Trophoblast cell (in vitro differentiated cells and primary cell): ENCODE measurements at regions not wholly inside any gene's neighbourhood (a gene's known extent, or its start where the extent isn't known, plus 50 kb on each side); places are given as distances from the start of the nearest gene placed in this dataset.

Experiments used
- DNase-seq, 2 donors: peaks; one replicate each; pipeline ENCODE4 v3.0.0-alpha.2; 2016
- H2AFZ ChIP-seq: 2 replicates; pipeline ENCODE4 v1.6.1; 2013; ENCODE audit warnings: low read length, moderate library complexity, mild to moderate bottlenecking; ENCODE audit not compliant: insufficient read depth, poor library complexity
- H2AK5ac ChIP-seq: 2 replicates; pipeline ENCODE4 v1.6.1; 2013; ENCODE audit warnings: mild to moderate bottlenecking, low read length
- H2BK120ac ChIP-seq: 2 replicates; pipeline ENCODE4 v1.6.1; 2013; ENCODE audit warnings: low read length, mild to moderate bottlenecking, moderate library complexity; ENCODE audit not compliant: insufficient read depth, poor library complexity
- H2BK12ac ChIP-seq: 2 replicates; pipeline ENCODE4 v1.6.1; 2013; ENCODE audit warnings: mild to moderate bottlenecking, low read length, moderate library complexity
- H2BK5ac ChIP-seq: 2 replicates; pipeline ENCODE4 v1.6.1; 2013; ENCODE audit warnings: low read length, low read depth, moderate library complexity, mild to moderate bottlenecking; ENCODE audit not compliant: poor library complexity
- H3K14ac ChIP-seq: 2 replicates; pipeline ENCODE4 v1.6.1; 2013; ENCODE audit warnings: mild to moderate bottlenecking, low read length
- H3K18ac ChIP-seq: 2 replicates; pipeline ENCODE4 v1.6.1; 2013; ENCODE audit warnings: mild to moderate bottlenecking, low read length
- H3K23ac ChIP-seq: 2 replicates; pipeline ENCODE4 v1.6.1; 2013; ENCODE audit warnings: low read length
- H3K27ac ChIP-seq: 2 replicates; pipeline ENCODE4 v1.5.1; 2013; ENCODE audit warnings: low read depth, mild to moderate bottlenecking, inconsistent platforms, low read length, moderate library complexity
- H3K27me3 ChIP-seq: 2 replicates; pipeline ENCODE4 v1.6.1; 2013; ENCODE audit warnings: inconsistent platforms, mild to moderate bottlenecking, low read length, moderate library complexity; ENCODE audit not compliant: insufficient read depth
- H3K36me3 ChIP-seq, 2 experiments: 1 replicate in 1 of 2; 2 replicates in 1 of 2; pipeline ENCODE4 v1.6.1; 2013; ENCODE audit warnings: low read length in 2 of 2, mild to moderate bottlenecking in 2 of 2, moderate library complexity in 1 of 2; ENCODE audit not compliant: insufficient read depth in 2 of 2, control insufficient read depth in 1 of 2
- H3K4ac ChIP-seq: 2 replicates; pipeline ENCODE4 v1.6.1; 2013; ENCODE audit warnings: low read depth, mild to moderate bottlenecking, low read length, moderate library complexity
- H3K4me1 ChIP-seq, 2 experiments: 1 replicate in 1 of 2; 2 replicates in 1 of 2; pipeline ENCODE4 v1.6.1; 2013; ENCODE audit warnings: low read length in 2 of 2, mild to moderate bottlenecking in 2 of 2, moderate library complexity in 1 of 2; ENCODE audit not compliant: insufficient read depth in 2 of 2, control insufficient read depth in 1 of 2
- H3K4me2 ChIP-seq: 2 replicates; pipeline ENCODE4 v1.6.1; 2013; ENCODE audit warnings: inconsistent platforms, mild to moderate bottlenecking, low read length, moderate library complexity
- H3K4me3 ChIP-seq: 2 replicates; pipeline ENCODE4 v1.5.1; 2013; ENCODE audit warnings: mild to moderate bottlenecking, low read depth, low read length, inconsistent platforms
- H3K79me1 ChIP-seq: one replicate; pipeline ENCODE4 v1.6.1; 2013; ENCODE audit warnings: low read length
- H3K79me2 ChIP-seq: 2 replicates; pipeline ENCODE4 v1.6.1; 2013; ENCODE audit warnings: low read length, mild to moderate bottlenecking; ENCODE audit not compliant: control insufficient read depth, insufficient read depth, poor library complexity
- H3K9ac ChIP-seq: 2 replicates; pipeline ENCODE4 v1.6.1; 2013; ENCODE audit warnings: mild to moderate bottlenecking, low read length
- H3K9me3 ChIP-seq: 2 replicates; pipeline ENCODE4 v1.6.1; 2013; ENCODE audit warnings: low read depth, mild to moderate bottlenecking, control low read depth, inconsistent platforms, low read length; ENCODE audit not compliant: insufficient read depth
- H4K12ac ChIP-seq: 2 replicates; pipeline ENCODE4 v1.6.1; 2013; ENCODE audit warnings: low read depth, mild to moderate bottlenecking, low read length, moderate library complexity
- H4K8ac ChIP-seq: 2 replicates; pipeline ENCODE4 v1.6.1; 2013; ENCODE audit warnings: low read depth, mild to moderate bottlenecking, low read length, moderate library complexity
- H4K91ac ChIP-seq: one replicate; pipeline ENCODE4 v1.6.1; 2013; ENCODE audit warnings: low read depth, mild to moderate bottlenecking, low read length, moderate library complexity
- WGBS: extraction: QIAGEN DNeasy Blood & Tissue Kit; methylation state at CpG from one replicate; pipeline ENCODE4 v1.1.7; 2013; ENCODE audit warnings: missing lambda C conversion rate; ENCODE audit not compliant: insufficient read length, insufficient coverage; ENCODE audit errors: extremely low coverage; 5-methylcytosine and 5-hydroxymethylcytosine counted together

DNA sequence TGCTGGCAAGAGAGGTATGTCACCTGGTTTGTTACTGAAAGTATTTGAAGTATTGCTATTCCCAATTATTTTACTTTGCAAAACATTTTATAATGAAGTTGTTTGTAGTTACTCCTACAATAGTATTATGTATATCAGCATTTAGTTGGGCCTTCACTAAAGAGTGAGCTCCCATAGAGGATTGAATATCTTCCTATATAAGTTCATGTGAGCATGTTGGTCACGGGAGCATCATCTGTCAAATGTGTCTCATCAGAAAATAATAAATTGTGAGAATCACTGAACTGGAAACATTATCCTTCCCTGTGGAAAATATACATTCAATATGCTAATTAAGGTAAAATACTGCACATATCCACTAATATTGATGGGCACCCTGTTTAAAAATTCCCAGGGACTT, 360.1 kb upstream of the ADGRL3 start:
- H3K4ac ChIP-seq, result no peak overlapping the region
- H3K27ac ChIP-seq, result no peak overlapping the region
- no peak overlapping the region for H3K4me3 ChIP-seq
- no peak overlapping the region for H3K14ac ChIP-seq
- no peak overlapping the region for H2AFZ ChIP-seq
- no peaks in the 10 kb centered on the region for H3K9me3 ChIP-seq
- no peak overlapping the region for H2BK5ac ChIP-seq
- no peak overlapping the region for H2BK120ac ChIP-seq
- no peak overlapping the region for H3K23ac ChIP-seq
- no peaks in the 10 kb centered on the region for H3K79me1 ChIP-seq
- H3K27me3 ChIP-seq, result no peaks in the 10 kb centered on the region
- no peak overlapping the region for H4K8ac ChIP-seq
- DNase-seq, result no peak
- H4K12ac ChIP-seq, result no peak overlapping the region
- no peaks in the 10 kb centered on the region for H3K79me2 ChIP-seq
- no peak overlapping the region for H3K18ac ChIP-seq
- no peak overlapping the region for H3K9ac ChIP-seq
- H2AK5ac ChIP-seq, result no peak overlapping the region
- no CpG with 5 or more reads among the region's 1 CpG for WGBS
- H3K4me1 ChIP-seq, result no peaks in the 10 kb centered on the region
- H4K91ac ChIP-seq, result no peak overlapping the region
- no peak overlapping the region for H3K4me2 ChIP-seq
- H2BK12ac ChIP-seq, result no peak overlapping the region
- no peaks in the 10 kb centered on the region for H3K36me3 ChIP-seq

DNA sequence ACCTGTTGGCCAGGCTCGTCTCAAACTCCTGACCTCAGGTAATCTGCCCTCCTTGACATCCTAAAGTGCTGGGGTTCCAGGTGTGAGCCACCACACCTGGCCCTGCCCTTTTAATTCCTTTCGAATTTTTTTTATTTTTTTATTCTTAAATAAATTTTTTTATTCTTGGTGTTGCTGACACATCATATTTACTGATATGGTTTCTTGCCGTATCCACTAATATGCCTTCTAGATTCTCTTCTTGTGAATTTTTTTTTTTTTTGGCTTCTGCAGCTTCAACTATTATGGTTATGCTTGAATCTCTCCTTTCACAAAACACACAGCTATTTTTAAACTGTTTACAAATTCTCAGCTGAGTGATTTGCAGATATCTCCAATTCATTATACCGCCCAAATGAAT, 353.4 kb upstream of the ADGRL3 start:
- Histone ChIP-seq H3K23ac (no peak overlapping the region), H4K8ac (no peak overlapping the region), H3K27me3 (no peaks in the 10 kb centered on the region), H2BK12ac (no peak overlapping the region), H3K14ac (no peak overlapping the region), H3K9me3 (no peaks in the 10 kb centered on the region), H4K91ac (no peak overlapping the region), H3K4me2 (no peak overlapping the region), H3K36me3 (no peaks in the 10 kb centered on the region), H2BK5ac (no peak overlapping the region), H3K27ac (no peak overlapping the region), H2AFZ (no peak overlapping the region), H3K79me2 (no peaks in the 10 kb centered on the region), H4K12ac (no peak overlapping the region), H3K4me3 (no peak overlapping the region), H3K18ac (no peak overlapping the region), H2BK120ac (no peak overlapping the region), H3K4me1 (no peaks in the 10 kb centered on the region), H3K79me1 (no peaks in the 10 kb centered on the region), H3K4ac (no peak overlapping the region), H3K9ac (no peak overlapping the region), H2AK5ac (no peak overlapping the region)
- WGBS, result no CpG with 5 or more reads among the region's 4 CpGs
- DNase-seq, result no peak

DNA sequence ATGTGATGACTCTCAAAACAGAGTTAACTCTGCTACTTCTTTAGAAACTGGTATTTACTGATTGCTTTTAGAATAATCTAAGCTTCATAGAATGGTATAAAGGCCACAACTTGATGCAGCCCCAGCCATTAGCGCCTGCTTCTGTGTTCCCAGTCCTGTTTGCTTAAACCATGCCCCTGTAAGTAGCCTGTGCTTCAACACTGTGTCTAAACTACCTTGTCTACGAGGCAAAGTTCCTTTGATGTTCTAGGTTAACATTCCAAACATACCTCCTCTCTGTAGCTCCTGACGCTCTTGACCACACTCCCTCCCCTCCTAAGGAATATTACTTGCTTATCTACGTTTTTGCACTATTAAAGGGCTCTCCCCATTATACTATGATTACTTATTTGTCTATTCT, 352.5 kb upstream of the ADGRL3 start:
- Histone ChIP-seq H2BK120ac (no peak overlapping the region), H3K23ac (no peak overlapping the region), H2BK5ac (no peak overlapping the region), H2BK12ac (no peak overlapping the region), H3K27me3 (no peaks in the 10 kb centered on the region), H3K4me3 (no peak overlapping the region), H3K4me2 (no peak overlapping the region), H4K8ac (no peak overlapping the region), H3K18ac (no peak overlapping the region), H4K91ac (no peak overlapping the region), H3K9me3 (no peaks in the 10 kb centered on the region), H2AFZ (no peak overlapping the region), H3K27ac (no peak overlapping the region), H2AK5ac (no peak overlapping the region), H3K4me1 (no peaks in the 10 kb centered on the region), H4K12ac (no peak overlapping the region), H3K79me1 (no peaks in the 10 kb centered on the region), H3K79me2 (no peaks in the 10 kb centered on the region), H3K36me3 (no peaks in the 10 kb centered on the region), H3K9ac (no peak overlapping the region), H3K14ac (no peak overlapping the region), H3K4ac (no peak overlapping the region)
- no CpG with 5 or more reads among the region's 4 CpGs for WGBS
- DNase-seq, result no peak

DNA sequence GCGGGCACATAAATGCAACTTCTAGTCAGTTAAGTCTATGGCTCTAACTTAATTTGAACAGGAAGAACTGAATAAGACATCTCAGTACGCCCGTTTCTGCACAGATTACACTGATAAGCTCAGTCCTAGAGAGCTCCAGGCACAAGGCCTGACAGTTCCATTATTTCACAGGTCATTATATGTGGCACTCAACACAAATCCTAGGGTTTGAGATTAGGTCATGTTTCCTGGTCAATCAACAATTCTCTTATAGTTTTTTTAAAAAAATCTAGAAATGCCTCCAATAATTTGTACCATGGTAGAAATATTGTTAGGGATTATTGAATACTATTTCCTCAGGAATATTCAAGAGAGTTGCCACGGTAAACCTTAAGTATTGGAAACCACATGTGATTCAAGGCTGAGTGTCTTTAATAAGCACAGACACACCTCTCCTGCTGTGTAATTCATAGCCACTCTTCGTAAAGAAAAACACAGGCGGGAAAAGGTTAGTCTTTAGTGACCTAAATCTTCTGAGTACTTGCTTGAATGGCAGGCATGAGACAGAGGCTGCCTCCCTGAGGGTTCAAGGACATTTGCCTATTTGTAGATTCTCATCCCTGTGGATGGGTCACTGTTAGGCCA, 342.9 kb upstream of the ADGRL3 start:
- H4K12ac ChIP-seq, result no peak overlapping the region
- no peaks in the 10 kb centered on the region for H3K27me3 ChIP-seq
- H4K8ac ChIP-seq, result no peak overlapping the region
- H3K79me1 ChIP-seq, result no peaks in the 10 kb centered on the region
- H3K9me3 ChIP-seq, result no peaks in the 10 kb centered on the region
- H4K91ac ChIP-seq, result no peak overlapping the region
- no peak overlapping the region for H2BK12ac ChIP-seq
- H3K4me2 ChIP-seq, result no peak overlapping the region
- no peak for DNase-seq
- no peaks in the 10 kb centered on the region for H3K4me1 ChIP-seq
- no peak overlapping the region for H3K4me3 ChIP-seq
- no CpG with 5 or more reads among the region's 6 CpGs for WGBS
- H2AK5ac ChIP-seq, result no peak overlapping the region
- no peak overlapping the region for H3K27ac ChIP-seq
- no peaks in the 10 kb centered on the region for H3K79me2 ChIP-seq
- H2AFZ ChIP-seq, result no peak overlapping the region
- no peak overlapping the region for H2BK5ac ChIP-seq
- H3K36me3 ChIP-seq, result no peaks in the 10 kb centered on the region
- H3K18ac ChIP-seq, result no peak overlapping the region
- no peak overlapping the region for H3K14ac ChIP-seq
- H3K9ac ChIP-seq, result no peak overlapping the region
- no peak overlapping the region for H3K23ac ChIP-seq
- H2BK120ac ChIP-seq, result no peak overlapping the region
- no peak overlapping the region for H3K4ac ChIP-seq
